B cell (primary cell): ENCODE measurements at regions not wholly inside any gene's neighbourhood (a gene's known extent, or its start where the extent isn't known, plus 50 kb on each side); places are given as distances from the start of the nearest gene placed in this dataset.

Experiments
- ATAC-seq: fragments of 200-7000 bp; cut with Tn5 transposase; one replicate; pipeline ENCODE4 v1.10.0; 2021; ENCODE audit warnings: low read depth, mild to moderate bottlenecking, moderate number of reproducible peaks, moderate library complexity
- CTCF ChIA-PET: fragments of 350-600 bp; sonication (Branson Sonifier 250); formaldehyde crosslinking; loops from one replicate; lab custom pipeline; 2021; ENCODE audit warnings: antibody characterized with exemption, inconsistent platforms; lab: Charles Lee
- POLR2A ChIA-PET: fragments of 350-600 bp; sonication (Branson Sonifier 250); formaldehyde crosslinking; loops from one replicate; lab custom pipeline; 2021; ENCODE audit warnings: antibody characterized with exemption; lab: Charles Lee
- DNase-seq: peaks from one replicate; pipeline ENCODE4 v3.0.0; 2013
- H2AFZ ChIP-seq: 2 replicates; pipeline ENCODE4 v1.6.1; 2012; ENCODE audit warnings: mild to moderate bottlenecking, low read depth, low read length; ENCODE audit not compliant: insufficient read depth, poor library complexity, severe bottlenecking
- H3K27ac ChIP-seq, 2 donors: 1 replicate in 1 of 2; 2 replicates in 1 of 2; pipeline ENCODE4 v1.5.1; 2012 to 2013; ENCODE audit warnings: low read length in 2 of 2, mild to moderate bottlenecking in 2 of 2, moderate library complexity in 1 of 2
- H3K27me3 ChIP-seq, 4 experiments: fragments of 200-600 bp in 1 of 4; sonication (generic) in 1 of 4; replicated peaks in 1 of 4; 1 replicate in 2 of 4; 2 replicates in 2 of 4; pipeline versions ENCODE4 v1.6.1 to v1.7.0; 2013 to 2016; ENCODE audit warnings: low read length in 3 of 4, mild to moderate bottlenecking in 2 of 4, mixed read lengths in 1 of 4, moderate library complexity in 1 of 4; ENCODE audit not compliant: insufficient read depth in 4 of 4, control insufficient read depth in 3 of 4; ENCODE audit errors: control extremely low read depth in 1 of 4
- H3K36me3 ChIP-seq, 2 experiments: replicated peaks in 1 of 2; 1 replicate in 1 of 2; 2 replicates in 1 of 2; pipeline versions ENCODE4 v1.6.1 to v1.7.1; 2013; ENCODE audit warnings: low read length in 1 of 2; ENCODE audit not compliant: insufficient read depth in 2 of 2, control insufficient read depth in 1 of 2; ENCODE audit errors: control extremely low read depth in 1 of 2, extremely low read depth in 1 of 2
- H3K4me1 ChIP-seq, 2 donors: fragments of 200-600 bp in 1 of 2; sonication (generic) in 1 of 2; 1 replicate in 1 of 2; 2 replicates in 1 of 2; pipeline versions ENCODE4 v1.5.1 to v1.6.1; 2013 to 2017; ENCODE audit warnings: low read length in 2 of 2; ENCODE audit not compliant: control insufficient read depth in 2 of 2, insufficient read depth in 2 of 2
- H3K4me2 ChIP-seq: replicated peaks from 2 replicates; pipeline ENCODE3; 2012; ENCODE audit warnings: mild to moderate bottlenecking, low read depth, low read length; ENCODE audit not compliant: poor library complexity, severe bottlenecking
- H3K4me3 ChIP-seq, 5 experiments: fragments of 200-600 bp in 1 of 5; sonication (generic) in 1 of 5; 1 replicate in 3 of 5; 2 replicates in 2 of 5; pipeline versions ENCODE4 v1.5.1 to v1.7.0; 2011 to 2016; ENCODE audit warnings: low read length in 4 of 5, mild to moderate bottlenecking in 4 of 5, low read depth in 2 of 5, control low read depth in 1 of 5, moderate library complexity in 1 of 5; ENCODE audit not compliant: insufficient read depth in 1 of 5; ENCODE audit errors: control extremely low read depth in 1 of 5, extremely low read depth in 1 of 5
- H3K79me2 ChIP-seq: fragments of 200-600 bp; sonication (generic); one replicate; pipeline ENCODE4 v1.6.0; 2016; ENCODE audit warnings: low read length; ENCODE audit not compliant: control insufficient read depth, insufficient read depth
- H3K9ac ChIP-seq: fragments of 200-600 bp; sonication (generic); 2 replicates; pipeline ENCODE4 v1.6.1; 2017; ENCODE audit warnings: mild to moderate bottlenecking, low read length, moderate library complexity
- H3K9me3 ChIP-seq, 3 donors: one replicate each; pipeline versions ENCODE4 v1.6.1 to v1.7.1; 2013; ENCODE audit warnings: low read length in 2 of 3; ENCODE audit not compliant: control insufficient read depth in 2 of 3, insufficient read depth in 1 of 3; ENCODE audit errors: control extremely low read depth in 1 of 3
- H4K20me1 ChIP-seq: 2 replicates; pipeline ENCODE4 v1.6.0; 2012; ENCODE audit warnings: mild to moderate bottlenecking, low read length; ENCODE audit not compliant: insufficient read depth, control insufficient read depth, poor library complexity, severe bottlenecking
- H3K27ac Mint-ChIP-seq: one replicate; pipeline ENCODE4 v1.8.0; 2021; ENCODE audit warnings: mixed read lengths
- H3K27me3 Mint-ChIP-seq: one replicate; pipeline ENCODE4 v1.8.0; 2021; ENCODE audit warnings: mixed read lengths
- H3K4me1 Mint-ChIP-seq: one replicate; pipeline ENCODE4 v1.8.0; 2021; ENCODE audit warnings: mixed read lengths
- H3K4me3 Mint-ChIP-seq: one replicate; pipeline ENCODE4 v1.8.0; 2021; ENCODE audit warnings: mixed read lengths
- H3K9me3 Mint-ChIP-seq: one replicate; pipeline ENCODE4 v1.8.0; 2022; ENCODE audit warnings: mixed read lengths; ENCODE audit not compliant: insufficient read depth
- EZH2 ChIP-seq: IDR thresholded peaks from 2 replicates; pipeline ENCODE4 v1.6.1; 2012; ENCODE audit warnings: borderline replicate concordance, low read depth, mild to moderate bottlenecking, moderate library complexity, low read length; ENCODE audit not compliant: insufficient read depth, poor library complexity, severe bottlenecking
- WGBS: methylation state at CpG from one replicate; pipeline ENCODE4 v1.1.5; 2013; ENCODE audit warnings: missing lambda C conversion rate; ENCODE audit not compliant: insufficient coverage; 5-methylcytosine and 5-hydroxymethylcytosine counted together
- intact Hi-C: fragments of 100-400 bp; cut with micrococcal nuclease; formaldehyde crosslinking; loops from one replicate; pipeline ENCODE4 v1.10.0; 2022
- TF ChIP-seq, protein P1 (sequence below): fragments of 200-600 bp; IDR thresholded peaks from one replicate; pipeline ENCODE4 v1.8.0; 2022; ENCODE audit warnings: antibody characterized with exemption, mild to moderate bottlenecking

DNA sequence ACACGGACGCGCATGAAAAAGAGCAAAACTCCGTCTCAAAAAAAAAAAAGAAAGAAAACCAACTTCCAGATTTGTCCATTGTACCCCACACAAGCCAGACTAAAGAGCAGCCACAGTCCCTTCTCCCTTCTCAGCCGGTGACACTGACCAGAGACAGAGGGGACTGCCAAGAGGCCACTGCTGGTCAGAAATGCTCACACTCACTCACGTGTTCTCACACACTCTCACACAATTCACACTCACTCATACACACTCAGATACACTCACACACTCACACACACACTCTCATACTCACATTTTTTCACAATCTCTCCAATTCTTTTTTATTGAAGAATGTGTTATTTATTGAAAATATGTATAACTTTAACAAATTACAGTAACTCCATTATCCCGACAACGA, 90.8 kb upstream of the RAB4A start:
- POLR2A ChIA-PET: no interaction called here
- H3K9me3 Mint-ChIP-seq: no peaks in the 10 kb centered on the region
- no peak for TF ChIP-seq EZH2
- TF ChIP-seq, protein P1, sequence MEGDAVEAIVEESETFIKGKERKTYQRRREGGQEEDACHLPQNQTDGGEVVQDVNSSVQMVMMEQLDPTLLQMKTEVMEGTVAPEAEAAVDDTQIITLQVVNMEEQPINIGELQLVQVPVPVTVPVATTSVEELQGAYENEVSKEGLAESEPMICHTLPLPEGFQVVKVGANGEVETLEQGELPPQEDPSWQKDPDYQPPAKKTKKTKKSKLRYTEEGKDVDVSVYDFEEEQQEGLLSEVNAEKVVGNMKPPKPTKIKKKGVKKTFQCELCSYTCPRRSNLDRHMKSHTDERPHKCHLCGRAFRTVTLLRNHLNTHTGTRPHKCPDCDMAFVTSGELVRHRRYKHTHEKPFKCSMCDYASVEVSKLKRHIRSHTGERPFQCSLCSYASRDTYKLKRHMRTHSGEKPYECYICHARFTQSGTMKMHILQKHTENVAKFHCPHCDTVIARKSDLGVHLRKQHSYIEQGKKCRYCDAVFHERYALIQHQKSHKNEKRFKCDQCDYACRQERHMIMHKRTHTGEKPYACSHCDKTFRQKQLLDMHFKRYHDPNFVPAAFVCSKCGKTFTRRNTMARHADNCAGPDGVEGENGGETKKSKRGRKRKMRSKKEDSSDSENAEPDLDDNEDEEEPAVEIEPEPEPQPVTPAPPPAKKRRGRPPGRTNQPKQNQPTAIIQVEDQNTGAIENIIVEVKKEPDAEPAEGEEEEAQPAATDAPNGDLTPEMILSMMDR: no peak

DNA sequence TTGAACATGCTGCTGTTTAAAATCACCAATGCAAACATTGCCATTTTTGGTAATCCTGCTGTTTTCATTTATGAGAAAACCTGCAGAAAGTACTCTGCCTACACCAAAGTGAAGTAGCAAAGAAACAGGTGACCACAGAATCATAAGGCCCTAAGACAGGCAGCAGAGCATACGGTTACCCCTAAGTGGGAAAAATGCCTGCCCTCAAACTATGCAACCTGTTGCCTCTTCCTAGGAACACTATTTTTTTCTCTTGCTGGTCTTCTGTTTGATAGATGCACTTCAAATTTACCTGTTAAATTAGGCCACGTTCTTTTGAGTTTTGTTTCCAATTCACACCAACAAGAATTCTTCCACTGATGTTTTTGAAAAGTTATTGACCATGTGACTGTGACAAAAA, 89.5 kb upstream of the RAB4A start:
- H4K20me1 ChIP-seq: no peaks in the 10 kb centered on the region
- ATAC-seq (no peak), DNase-seq (no peak)
- WGBS: 100% methylated on average over 1 of the region's 2 CpGs
- H3K27me3 ChIP-seq: no peaks in the 10 kb centered on the region
- no peak for TF ChIP-seq EZH2
- TF ChIP-seq, protein P1: no peak
- H3K9me3 ChIP-seq: no peaks in the 10 kb centered on the region
- Mint-ChIP-seq H3K27ac (no peak overlapping the region), H3K9me3 (no peaks in the 10 kb centered on the region), H3K4me1 (no peaks in the 10 kb centered on the region), H3K4me3 (no peak overlapping the region), H3K27me3 (no peaks in the 10 kb centered on the region)
- no peaks in the 10 kb centered on the region for H3K4me1 ChIP-seq
- H3K9ac ChIP-seq: no peak overlapping the region
- POLR2A ChIA-PET: no interaction called here
- no peaks in the 10 kb centered on the region for H3K79me2 ChIP-seq
- H3K4me3 ChIP-seq: no peak overlapping the region
- no peak overlapping the region for H3K27ac ChIP-seq
- H2AFZ ChIP-seq: no peak overlapping the region
- H3K36me3 ChIP-seq: no peaks in the 10 kb centered on the region
- intact Hi-C loops: no loop called here
- CTCF ChIA-PET: no interaction called here
- no peak overlapping the region for H3K4me2 ChIP-seq

More for the DNA sequence above, 90.8 kb upstream of the RAB4A start:
- Histone ChIP-seq H3K4me3 (no peak overlapping the region), H3K4me2 (no peak overlapping the region), H3K36me3 (no peaks in the 10 kb centered on the region), H3K9ac (no peak overlapping the region), H4K20me1 (no peaks in the 10 kb centered on the region), H3K4me1 (no peaks in the 10 kb centered on the region), H3K9me3 (no peaks in the 10 kb centered on the region), H3K27me3 (no peaks in the 10 kb centered on the region), H3K27ac (no peak overlapping the region), H2AFZ (no peak overlapping the region), H3K79me2 (no peaks in the 10 kb centered on the region)
- intact Hi-C loops: no loop called here
- CTCF ChIA-PET: no interaction called here
- 92% methylated on average over 7 of the region's 8 CpGs for WGBS
- no peak overlapping the region for H3K4me3 Mint-ChIP-seq
- DNase-seq: no peak
- no peak overlapping the region for H3K27ac Mint-ChIP-seq
- H3K27me3 Mint-ChIP-seq: peaks cover 2% of the 10 kb centered on the region
- ATAC-seq: no peak
- H3K4me1 Mint-ChIP-seq: no peaks in the 10 kb centered on the region
